ENCODE measurements at regions not wholly inside any gene's neighbourhood (a gene's known extent, or its start where the extent isn't known, plus 50 kb on each side); places are given as distances from the start of the nearest gene placed in this dataset.
"Not testable (repeated sequence)": the region's sequence is repeated elsewhere in the genome, so short reads cannot be mapped to it uniquely, and the experiment has no call there.

- ATAC-seq (peak in 1 of 2 donors; percentile 34), DNase-seq (no peak)
- no peak for TF ChIP-seq CTCF (IDR thresholded peaks at IDR 0.05)
- no peak overlapping the region for H3K4me3 ChIP-seq
- H3K36me3 ChIP-seq, result no peaks in the 10 kb centered on the region
- H3K27me3 ChIP-seq (ENCODE audit: low read depth), result no peaks in the 10 kb centered on the region
- intact Hi-C loops (cut with DNase I), result no loop called here
- no peaks in the 10 kb centered on the region for H3K4me1 ChIP-seq
- no peaks in the 10 kb centered on the region for H3K9me3 ChIP-seq
- H3K27ac ChIP-seq, result no peak overlapping the region
Observed at GRCh38 chr3:82462977-82463376, 701.5 kb upstream of the GBE1 start.

- no peak for DNase-seq
- no peak for ATAC-seq
- Histone ChIP-seq H3K27me3 (ENCODE audit: low read depth) (no peaks in the 10 kb centered on the region), H3K27ac (no peak overlapping the region), H3K4me1 (no peaks in the 10 kb centered on the region), H3K4me3 (no peak overlapping the region), H3K36me3 (no peaks in the 10 kb centered on the region), H3K9me3 (no peaks in the 10 kb centered on the region)
- no peak for TF ChIP-seq CTCF (IDR thresholded peaks at IDR 0.05)
- intact Hi-C loops (cut with DNase I), result no loop called here
Observed at GRCh38 chr3:82461049-82461889, 699.8 kb upstream of the GBE1 start.

DNA sequence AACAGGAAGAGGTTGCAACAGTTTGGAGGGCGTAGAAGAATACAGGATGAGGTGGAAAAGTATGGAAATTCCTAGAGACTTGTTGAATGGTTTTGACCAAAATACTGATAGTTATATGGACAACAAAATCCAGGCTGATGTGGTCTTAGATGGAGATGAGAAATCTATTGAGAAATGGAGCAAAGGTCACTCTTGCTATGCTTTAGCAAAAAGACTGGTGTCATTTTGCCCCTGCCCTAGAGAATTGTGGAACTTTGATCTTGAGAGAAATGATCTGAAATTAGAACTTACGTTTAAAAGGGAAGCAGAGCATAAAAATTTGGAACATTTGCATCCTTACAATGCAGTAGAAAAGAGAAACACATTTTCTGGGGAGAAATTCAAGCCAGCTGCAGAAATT is 686.9 kb upstream of the GBE1 start:
- no peak overlapping the region for H3K4me3 ChIP-seq
- H3K27ac ChIP-seq, result no peak overlapping the region
- no peaks in the 10 kb centered on the region for H3K36me3 ChIP-seq
- TF ChIP-seq CTCF (IDR thresholded peaks at IDR 0.05), result no peak
- H3K9me3 ChIP-seq, result peaks cover 8% of the 10 kb centered on the region
- ATAC-seq, result no peak
- H3K4me1 ChIP-seq, result no peaks in the 10 kb centered on the region
- DNase-seq, result no peak
- intact Hi-C loops (cut with DNase I), result no loop called here
- H3K27me3 ChIP-seq (ENCODE audit: low read depth), result no peaks in the 10 kb centered on the region

GRCh38 chr3:82428821-82429220 is 667.4 kb upstream of the GBE1 start:
- H3K4me3 ChIP-seq; H3K9me3 ChIP-seq; H3K27ac ChIP-seq; intact Hi-C loops (cut with DNase I); H3K4me1 ChIP-seq; ATAC-seq; DNase-seq; H3K36me3 ChIP-seq; H3K27me3 ChIP-seq (ENCODE audit: low read depth): not testable (repeated sequence)

- ATAC-seq, result no peak
- H3K4me1 ChIP-seq, result no peaks in the 10 kb centered on the region
- no peak for DNase-seq
- H3K36me3 ChIP-seq, result no peaks in the 10 kb centered on the region
- H3K4me3 ChIP-seq, result no peak overlapping the region
- no peak overlapping the region for H3K27ac ChIP-seq
- TF ChIP-seq CTCF (IDR thresholded peaks at IDR 0.05), result no peak
- intact Hi-C loops (cut with DNase I), result no loop called here
- H3K9me3 ChIP-seq, result no peaks in the 10 kb centered on the region
- no peaks in the 10 kb centered on the region for H3K27me3 ChIP-seq (ENCODE audit: low read depth)
Observed at GRCh38 chr3:82424031-82424339, 662.5 kb upstream of the GBE1 start.

DNA sequence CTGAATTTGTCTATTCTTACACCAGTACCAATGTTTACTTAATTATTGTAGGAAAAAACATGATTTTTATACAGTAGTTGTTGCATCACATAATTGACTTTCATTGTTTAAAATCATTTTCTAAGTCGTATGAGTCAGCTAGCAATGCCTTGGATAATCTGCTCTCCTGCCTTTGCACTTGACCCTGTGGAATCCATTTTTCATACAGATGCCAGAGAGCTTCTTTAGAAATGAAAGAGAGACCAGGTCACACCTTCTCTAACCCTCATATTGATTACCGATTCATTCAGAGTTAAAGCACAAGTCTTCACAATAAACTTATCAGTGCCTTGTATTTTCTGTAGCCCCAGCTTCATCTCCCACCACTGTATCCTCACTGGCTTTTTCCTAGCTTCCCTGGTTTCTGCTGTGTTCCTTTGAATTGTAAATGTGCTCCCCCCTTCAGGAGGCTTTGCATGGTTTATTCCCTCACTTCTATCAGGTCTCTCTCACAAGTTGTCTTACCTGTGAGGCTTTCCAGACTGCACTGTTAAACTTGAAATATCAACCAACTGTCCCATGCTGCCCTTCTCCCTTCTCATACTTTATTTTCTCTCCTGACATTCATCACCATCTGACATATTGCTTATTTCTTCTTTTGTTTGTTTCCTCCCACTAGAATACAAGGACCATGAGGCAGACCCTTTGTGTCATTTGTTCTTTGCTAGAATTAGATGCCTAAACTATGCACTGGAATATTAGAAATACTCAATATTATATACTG is 662.0 kb upstream of the GBE1 start:
- no peak overlapping the region for H3K4me3 ChIP-seq
- H3K9me3 ChIP-seq, result no peaks in the 10 kb centered on the region
- no peaks in the 10 kb centered on the region for H3K4me1 ChIP-seq
- no peak for TF ChIP-seq CTCF (IDR thresholded peaks at IDR 0.05)
- ATAC-seq (no peak), DNase-seq (no peak)
- intact Hi-C loops (cut with DNase I), result no loop called here
- no peaks in the 10 kb centered on the region for H3K36me3 ChIP-seq
- H3K27me3 ChIP-seq (ENCODE audit: low read depth), result no peaks in the 10 kb centered on the region
- no peak overlapping the region for H3K27ac ChIP-seq
